ENCODE measurements at regions not wholly inside any gene's neighbourhood (a gene's known extent, or its start where the extent isn't known, plus 50 kb on each side); places are given as distances from the start of the nearest gene placed in this dataset.
A peak's percentile ranks its signal among the peaks of the same experiment; 100 is the strongest.

- DNase-seq = no peak
Measured at GRCh38 chr2:65666156-65666725, 233.8 kb upstream of the SPRED2 start.

- DNase-seq = no peak
Measured at GRCh38 chr2:65664931-65665330, 232.5 kb upstream of the SPRED2 start.

GRCh38 chr2:65663831-65664407 is 231.5 kb upstream of the SPRED2 start:
- no peak for DNase-seq

GRCh38 chr2:65662654-65663432 is 230.4 kb upstream of the SPRED2 start:
- DNase-seq = no peak

- DNase-seq = no peak
Measured at GRCh38 chr2:65661980-65662653, 229.7 kb upstream of the SPRED2 start.

GRCh38 chr2:65660340-65660739 is 227.9 kb upstream of the SPRED2 start:
- no peak for DNase-seq

GRCh38 chr2:65658881-65659280 is 226.5 kb upstream of the SPRED2 start:
- DNase-seq = no peak

GRCh38 chr2:65658266-65658665 is 225.9 kb upstream of the SPRED2 start:
- DNase-seq = no peak

GRCh38 chr2:65656160-65656718 is 223.8 kb upstream of the SPRED2 start:
- DNase-seq = no peak

GRCh38 chr2:65655000-65655399 is 222.6 kb upstream of the SPRED2 start:
- DNase-seq = no peak

- DNase-seq = no peak
Measured at GRCh38 chr2:65654496-65654895, 222.1 kb upstream of the SPRED2 start.

- no peak for DNase-seq
Measured at GRCh38 chr2:65652066-65652465, 219.7 kb upstream of the SPRED2 start.

- DNase-seq = no peak
Measured at GRCh38 chr2:65649811-65650589, 217.6 kb upstream of the SPRED2 start.

GRCh38 chr2:65647249-65647842 is 214.9 kb upstream of the SPRED2 start:
- no peak for DNase-seq

- DNase-seq = no peak
Measured at GRCh38 chr2:65640793-65641103, 208.3 kb upstream of the SPRED2 start.

GRCh38 chr2:65639156-65639864 is 206.9 kb upstream of the SPRED2 start:
- peak in 1 of 2 experiments; percentile 3 for DNase-seq

GRCh38 chr2:65638443-65638842 is 206.0 kb upstream of the SPRED2 start:
- DNase-seq = no peak

GRCh38 chr2:65636813-65637483 is 204.5 kb upstream of the SPRED2 start:
- DNase-seq = no peak

GRCh38 chr2:65636024-65636423 is 203.6 kb upstream of the SPRED2 start:
- DNase-seq = no peak

GRCh38 chr2:65634304-65634703 is 201.9 kb upstream of the SPRED2 start:
- no peak for DNase-seq

- no peak for DNase-seq
Measured at GRCh38 chr2:65630643-65631042, 198.2 kb upstream of the SPRED2 start.

All from NCI-H2081 (cell line).